ENCODE measurements at regions not wholly inside any gene's neighbourhood (a gene's known extent, or its start where the extent isn't known, plus 50 kb on each side); places are given as distances from the start of the nearest gene placed in this dataset.

DNA sequence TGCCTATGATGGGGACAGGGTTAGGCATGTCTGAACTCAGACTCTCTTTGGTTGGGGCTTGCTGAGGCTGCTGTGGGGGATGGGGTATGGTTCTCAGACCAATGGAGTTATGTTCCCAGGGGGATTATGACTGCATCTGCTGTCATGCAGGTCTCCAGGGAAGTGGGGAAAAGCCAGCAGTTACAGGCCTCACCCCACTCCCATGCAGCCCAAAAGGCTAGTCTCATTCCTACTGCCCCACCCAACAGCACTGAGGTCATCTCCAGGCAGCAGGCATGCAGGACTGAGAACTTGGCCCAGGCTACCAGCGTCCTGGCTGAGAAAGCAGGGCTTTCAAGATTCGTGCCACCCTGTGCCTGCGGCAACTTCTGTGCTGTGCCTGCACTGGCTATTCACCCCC is 373.3 kb downstream of the HTR7 start:
- no peak overlapping the region for H3K9ac ChIP-seq (ENCODE audit: low read length)
- H3K9me3 ChIP-seq (ENCODE audit: control insufficient read depth, low read length) = no peaks in the 10 kb centered on the region
- H3K36me3 ChIP-seq (ENCODE audit: control insufficient read depth, insufficient read depth, low read length, severe bottlenecking) = no peaks in the 10 kb centered on the region
- no peak for DNase-seq (ENCODE audit: low read depth)
- no peak overlapping the region for H3K4me3 ChIP-seq (ENCODE audit: low read length)
- no peaks in the 10 kb centered on the region for H3K27me3 ChIP-seq (replicated peaks; ENCODE audit: control insufficient read depth, insufficient read depth, low read length)
- H3K4me1 ChIP-seq (ENCODE audit: control insufficient read depth, insufficient read depth, low read length) = no peaks in the 10 kb centered on the region

GRCh38 chr10:90494183-90494582 is 363.7 kb downstream of the HTR7 start:
- no peak overlapping the region for H3K4me3 ChIP-seq (ENCODE audit: low read length)
- H3K27me3 ChIP-seq (replicated peaks; ENCODE audit: control insufficient read depth, insufficient read depth, low read length) = no peaks in the 10 kb centered on the region
- DNase-seq (ENCODE audit: low read depth) = no peak
- H3K9me3 ChIP-seq (ENCODE audit: control insufficient read depth, low read length) = peaks cover 50% of the 10 kb centered on the region
- H3K9ac ChIP-seq (ENCODE audit: low read length) = no peak overlapping the region
- H3K36me3 ChIP-seq (ENCODE audit: control insufficient read depth, insufficient read depth, low read length, severe bottlenecking) = no peaks in the 10 kb centered on the region
- H3K4me1 ChIP-seq (ENCODE audit: control insufficient read depth, insufficient read depth, low read length) = no peaks in the 10 kb centered on the region

DNA sequence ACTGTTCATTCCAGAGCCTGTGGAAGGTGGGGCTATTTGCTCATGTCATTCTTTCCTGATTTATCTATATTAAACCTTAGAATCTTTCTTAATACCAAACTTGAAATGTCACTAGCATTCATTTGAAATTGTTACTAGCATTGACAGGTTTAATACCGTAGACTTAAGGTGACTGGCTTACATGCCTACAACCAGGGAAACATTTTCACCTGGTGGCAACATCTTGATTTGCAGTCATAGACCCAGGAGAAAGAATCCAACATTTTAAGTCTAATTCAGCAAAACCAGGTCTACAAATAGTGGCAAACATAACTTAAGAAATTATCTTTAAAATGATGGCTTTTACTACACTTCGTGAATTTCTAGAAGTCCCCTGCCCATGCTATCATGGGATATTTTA is 353.7 kb downstream of the HTR7 start:
- no peak for DNase-seq (ENCODE audit: low read depth)
- Histone ChIP-seq H3K4me1 (ENCODE audit: control insufficient read depth, insufficient read depth, low read length) (no peaks in the 10 kb centered on the region), H3K36me3 (ENCODE audit: control insufficient read depth, insufficient read depth, low read length, severe bottlenecking) (no peaks in the 10 kb centered on the region), H3K9me3 (ENCODE audit: control insufficient read depth, low read length) (peaks cover 7% of the 10 kb centered on the region), H3K4me3 (ENCODE audit: low read length) (no peak overlapping the region), H3K9ac (ENCODE audit: low read length) (no peak overlapping the region), H3K27me3 (replicated peaks; ENCODE audit: control insufficient read depth, insufficient read depth, low read length) (no peaks in the 10 kb centered on the region)

- no peaks in the 10 kb centered on the region for H3K4me1 ChIP-seq (ENCODE audit: control insufficient read depth, insufficient read depth, low read length)
- H3K4me3 ChIP-seq (ENCODE audit: low read length) = no peak overlapping the region
- H3K9me3 ChIP-seq (ENCODE audit: control insufficient read depth, low read length) = no peaks in the 10 kb centered on the region
- no peaks in the 10 kb centered on the region for H3K27me3 ChIP-seq (replicated peaks; ENCODE audit: control insufficient read depth, insufficient read depth, low read length)
- DNase-seq (ENCODE audit: low read depth) = no peak
- H3K9ac ChIP-seq (ENCODE audit: low read length) = no peak overlapping the region
- H3K36me3 ChIP-seq (ENCODE audit: control insufficient read depth, insufficient read depth, low read length, severe bottlenecking) = no peaks in the 10 kb centered on the region
These were observed 331.1 kb downstream of the HTR7 start for GRCh38 chr10:90526721-90527120.

DNA sequence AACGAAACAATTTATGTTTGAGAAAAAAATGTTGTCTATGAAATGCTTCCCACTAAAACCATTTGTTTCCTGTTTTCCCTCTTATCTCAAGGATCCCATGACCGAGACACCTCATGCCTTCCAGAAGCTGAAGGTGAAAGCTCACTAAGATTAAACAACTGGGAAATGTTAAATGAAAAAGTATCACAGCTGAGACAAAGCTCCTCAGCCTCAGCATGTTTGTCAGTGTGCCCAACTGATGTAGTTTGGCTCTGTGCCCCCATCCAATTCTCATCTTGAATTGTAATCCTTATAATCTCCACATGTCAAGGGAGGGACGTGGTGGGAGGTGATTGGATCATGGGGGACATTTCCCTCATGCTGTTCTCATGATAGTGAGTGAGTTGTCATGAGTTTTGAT is 327.3 kb downstream of the HTR7 start:
- H3K36me3 ChIP-seq (ENCODE audit: control insufficient read depth, insufficient read depth, low read length, severe bottlenecking) = no peaks in the 10 kb centered on the region
- no peak for DNase-seq (ENCODE audit: low read depth)
- no peak overlapping the region for H3K4me3 ChIP-seq (ENCODE audit: low read length)
- no peaks in the 10 kb centered on the region for H3K9me3 ChIP-seq (ENCODE audit: control insufficient read depth, low read length)
- no peak overlapping the region for H3K9ac ChIP-seq (ENCODE audit: low read length)
- H3K4me1 ChIP-seq (ENCODE audit: control insufficient read depth, insufficient read depth, low read length) = no peaks in the 10 kb centered on the region
- H3K27me3 ChIP-seq (replicated peaks; ENCODE audit: control insufficient read depth, insufficient read depth, low read length) = no peaks in the 10 kb centered on the region

DNA sequence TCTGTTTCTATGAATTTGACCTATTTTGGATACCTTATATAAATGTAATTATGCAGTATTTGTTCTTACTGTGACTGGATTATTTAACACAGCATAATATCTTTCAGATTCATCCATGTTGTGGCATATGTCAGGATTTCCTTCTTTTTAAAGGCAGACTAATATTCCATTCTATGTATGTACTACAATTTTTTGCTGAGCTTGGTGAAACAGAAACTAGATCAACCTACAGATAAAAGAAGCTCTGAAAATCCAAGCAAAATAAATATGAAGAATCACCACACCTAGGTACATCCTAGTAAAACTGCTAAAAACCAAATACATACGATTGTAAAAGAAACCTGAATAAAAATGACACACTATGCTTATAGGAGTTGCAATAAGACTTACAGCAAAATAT is 300.5 kb downstream of the HTR7 start:
- DNase-seq (ENCODE audit: low read depth) = no peak
- Histone ChIP-seq H3K9ac (ENCODE audit: low read length) (no peak overlapping the region), H3K4me3 (ENCODE audit: low read length) (no peak overlapping the region), H3K36me3 (ENCODE audit: control insufficient read depth, insufficient read depth, low read length, severe bottlenecking) (no peaks in the 10 kb centered on the region), H3K27me3 (replicated peaks; ENCODE audit: control insufficient read depth, insufficient read depth, low read length) (no peaks in the 10 kb centered on the region), H3K4me1 (ENCODE audit: control insufficient read depth, insufficient read depth, low read length) (no peaks in the 10 kb centered on the region), H3K9me3 (ENCODE audit: control insufficient read depth, low read length) (peaks cover 5% of the 10 kb centered on the region)

- no peak for DNase-seq (ENCODE audit: low read depth)
These were observed 297.5 kb downstream of the HTR7 start for GRCh38 chr10:90560331-90560730.

DNA sequence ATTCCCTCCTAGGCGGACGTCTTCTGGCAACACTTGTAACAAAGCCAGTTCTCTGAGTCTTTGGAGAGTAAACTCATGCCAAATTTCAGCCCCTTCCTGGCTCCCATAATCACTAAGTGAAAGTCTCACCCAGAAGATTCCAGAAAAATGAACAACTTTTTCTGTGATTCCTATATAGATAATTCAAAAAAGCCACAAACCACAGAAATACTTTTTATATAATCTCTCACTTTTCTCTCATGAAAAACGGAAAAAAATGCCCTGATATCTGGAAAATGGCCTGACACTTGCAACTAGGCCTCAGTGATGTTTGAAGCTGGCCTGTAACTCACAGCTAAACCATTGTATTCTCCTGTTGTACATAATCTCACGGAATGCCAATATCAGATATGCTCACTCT is 296.2 kb downstream of the HTR7 start:
- H3K27me3 ChIP-seq (replicated peaks; ENCODE audit: control insufficient read depth, insufficient read depth, low read length) = no peaks in the 10 kb centered on the region
- H3K4me1 ChIP-seq (ENCODE audit: control insufficient read depth, insufficient read depth, low read length) = no peaks in the 10 kb centered on the region
- H3K9ac ChIP-seq (ENCODE audit: low read length) = no peak overlapping the region

More at GRCh38 chr10:90560331-90560730, 297.5 kb downstream of the HTR7 start:
- peaks cover 5% of the 10 kb centered on the region for H3K9me3 ChIP-seq (ENCODE audit: control insufficient read depth, low read length)
- no peak overlapping the region for H3K9ac ChIP-seq (ENCODE audit: low read length)
- no peaks in the 10 kb centered on the region for H3K4me1 ChIP-seq (ENCODE audit: control insufficient read depth, insufficient read depth, low read length)
- H3K27me3 ChIP-seq (replicated peaks; ENCODE audit: control insufficient read depth, insufficient read depth, low read length) = no peaks in the 10 kb centered on the region
- H3K36me3 ChIP-seq (ENCODE audit: control insufficient read depth, insufficient read depth, low read length, severe bottlenecking) = no peaks in the 10 kb centered on the region
- H3K4me3 ChIP-seq (ENCODE audit: low read length) = no peak overlapping the region

DNA sequence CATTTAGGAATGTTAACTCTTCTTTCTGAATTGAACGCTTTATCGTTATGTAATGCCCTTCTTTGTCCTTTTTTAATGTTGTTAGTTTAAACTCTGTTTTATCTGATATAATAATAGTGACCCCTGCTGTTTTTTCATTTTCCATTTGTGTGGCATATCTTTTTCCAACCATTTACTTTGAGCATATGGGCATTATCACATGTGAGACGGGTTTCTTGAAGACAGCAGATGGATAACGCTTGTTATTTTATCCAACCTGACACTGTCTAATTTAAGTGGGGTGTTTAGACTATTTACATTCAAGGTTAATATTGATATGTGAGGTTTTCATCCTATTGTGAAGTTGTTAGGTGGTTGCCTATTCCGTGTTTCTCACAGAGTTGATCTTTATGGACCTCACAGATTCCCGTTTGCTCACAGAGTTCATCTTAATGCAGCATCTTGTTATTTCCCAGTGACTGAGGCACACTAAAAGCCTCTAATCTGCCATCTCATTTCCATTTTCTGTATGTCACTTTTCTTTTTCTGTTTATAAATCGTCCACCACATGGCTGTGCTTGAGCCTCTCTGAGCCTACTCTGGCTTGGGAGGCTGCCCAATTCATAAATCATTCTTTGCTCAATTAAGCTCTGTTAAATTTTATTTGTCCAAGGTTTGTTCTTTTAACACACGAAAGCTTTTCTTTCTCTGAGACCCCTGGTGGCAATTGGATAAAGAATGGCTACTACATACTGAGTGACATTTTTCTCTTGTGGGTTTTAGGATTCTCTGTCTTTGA is 286.2 kb downstream of the HTR7 start:
- no peak overlapping the region for H3K4me3 ChIP-seq (ENCODE audit: low read length)
- no peaks in the 10 kb centered on the region for H3K36me3 ChIP-seq (ENCODE audit: control insufficient read depth, insufficient read depth, low read length, severe bottlenecking)
- no peak for DNase-seq (ENCODE audit: low read depth)
- H3K27me3 ChIP-seq (replicated peaks; ENCODE audit: control insufficient read depth, insufficient read depth, low read length) = no peaks in the 10 kb centered on the region
- no peak overlapping the region for H3K9ac ChIP-seq (ENCODE audit: low read length)
- no peaks in the 10 kb centered on the region for H3K9me3 ChIP-seq (ENCODE audit: control insufficient read depth, low read length)
- no peaks in the 10 kb centered on the region for H3K4me1 ChIP-seq (ENCODE audit: control insufficient read depth, insufficient read depth, low read length)

More for the DNA sequence above, 296.2 kb downstream of the HTR7 start:
- DNase-seq (ENCODE audit: low read depth) = no peak
- no peaks in the 10 kb centered on the region for H3K36me3 ChIP-seq (ENCODE audit: control insufficient read depth, insufficient read depth, low read length, severe bottlenecking)
- no peak overlapping the region for H3K4me3 ChIP-seq (ENCODE audit: low read length)
- peaks cover 5% of the 10 kb centered on the region for H3K9me3 ChIP-seq (ENCODE audit: control insufficient read depth, low read length)

DNA sequence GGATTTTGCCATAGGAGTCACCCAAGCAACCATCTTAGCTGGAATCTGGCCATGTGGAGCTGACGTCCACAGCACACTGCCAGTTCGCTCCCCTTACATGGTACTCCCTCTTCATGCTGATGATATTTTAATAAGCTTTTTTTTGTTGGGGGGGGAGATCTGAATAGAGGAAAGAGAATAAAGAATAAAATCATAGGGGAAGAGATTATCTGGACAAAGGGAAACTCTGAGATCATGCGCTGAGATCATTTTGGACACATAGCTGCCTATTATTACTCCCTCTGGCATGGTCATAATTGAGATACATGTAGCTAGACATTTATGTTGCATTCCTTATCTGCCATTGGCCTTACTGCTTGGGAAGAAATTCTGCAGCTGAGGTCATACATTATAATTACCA is 282.7 kb downstream of the HTR7 start:
- Histone ChIP-seq H3K4me3 (ENCODE audit: low read length) (no peak overlapping the region), H3K9me3 (ENCODE audit: control insufficient read depth, low read length) (no peaks in the 10 kb centered on the region), H3K27me3 (replicated peaks; ENCODE audit: control insufficient read depth, insufficient read depth, low read length) (no peaks in the 10 kb centered on the region), H3K36me3 (ENCODE audit: control insufficient read depth, insufficient read depth, low read length, severe bottlenecking) (no peaks in the 10 kb centered on the region), H3K4me1 (ENCODE audit: control insufficient read depth, insufficient read depth, low read length) (no peaks in the 10 kb centered on the region), H3K9ac (ENCODE audit: low read length) (no peak overlapping the region)
- no peak for DNase-seq (ENCODE audit: low read depth)

- no peaks in the 10 kb centered on the region for H3K9me3 ChIP-seq (ENCODE audit: control insufficient read depth, low read length)
- no peak for DNase-seq (ENCODE audit: low read depth)
- H3K9ac ChIP-seq (ENCODE audit: low read length) = no peak overlapping the region
- no peaks in the 10 kb centered on the region for H3K36me3 ChIP-seq (ENCODE audit: control insufficient read depth, insufficient read depth, low read length, severe bottlenecking)
- no peak overlapping the region for H3K4me3 ChIP-seq (ENCODE audit: low read length)
- no peaks in the 10 kb centered on the region for H3K27me3 ChIP-seq (replicated peaks; ENCODE audit: control insufficient read depth, insufficient read depth, low read length)
- H3K4me1 ChIP-seq (ENCODE audit: control insufficient read depth, insufficient read depth, low read length) = no peaks in the 10 kb centered on the region
These were observed 280.3 kb downstream of the HTR7 start for GRCh38 chr10:90577569-90577968.
